ENCODE measurements at regions not wholly inside any gene's neighbourhood (a gene's known extent, or its start where the extent isn't known, plus 50 kb on each side); places are given as distances from the start of the nearest gene placed in this dataset.
A peak's percentile ranks its signal among the peaks of the same experiment; 100 is the strongest.

DNA sequence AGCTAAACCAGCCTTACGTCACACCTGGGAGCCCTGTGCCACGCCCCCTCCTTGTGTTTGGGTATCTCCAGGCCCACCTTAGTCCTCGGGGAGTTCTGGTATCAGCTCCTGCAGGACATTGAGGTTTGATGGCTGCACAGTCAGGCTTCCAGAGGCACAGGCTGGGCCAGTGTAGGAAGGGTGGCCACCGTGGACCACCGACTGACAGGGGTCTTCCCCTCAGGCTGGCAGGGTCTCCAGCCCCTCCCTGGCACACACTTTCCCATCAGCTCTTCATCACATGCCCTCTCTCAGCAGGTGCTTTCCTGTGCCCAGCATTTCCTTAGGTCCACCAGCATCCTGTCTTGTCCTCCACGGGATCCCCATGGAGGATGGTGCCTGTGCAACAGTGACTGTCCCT, 413.1 kb downstream of the TCERG1L start:
- intact Hi-C loops (cut with DNase I) = no loop called here
- no peak for DNase-seq (ENCODE audit: low spot score)
- ATAC-seq = no peak

DNA sequence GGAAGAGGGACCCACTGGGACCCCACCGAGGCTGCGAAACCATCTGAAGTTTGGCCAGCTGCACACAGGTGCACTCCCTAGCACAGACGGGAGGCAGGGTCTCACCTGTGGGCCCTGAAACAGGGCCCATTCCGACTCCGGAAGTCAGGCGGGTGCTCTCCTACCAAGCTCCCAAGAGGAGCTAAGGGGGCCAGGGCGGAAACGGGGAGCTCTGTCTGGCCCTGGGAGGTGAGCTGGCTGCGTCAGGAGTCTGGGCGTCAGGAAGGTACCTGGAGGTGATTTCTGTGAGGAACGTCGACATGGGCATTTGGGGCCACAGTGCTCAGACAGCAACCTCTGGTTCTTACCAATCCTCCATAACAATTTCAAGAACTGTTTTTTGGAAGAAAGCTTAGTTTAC, 411.7 kb downstream of the TCERG1L start:
- intact Hi-C loops (cut with DNase I) = no loop called here
- DNase-seq (ENCODE audit: low spot score) = no peak
- no peak for ATAC-seq

- DNase-seq (ENCODE audit: low spot score) = no peak
- no peak for ATAC-seq
- intact Hi-C loops (cut with DNase I) = no loop called here
Measured at GRCh38 chr10:130900441-130901160, 410.9 kb downstream of the TCERG1L start.

- ATAC-seq (no peak), DNase-seq (ENCODE audit: low spot score) (no peak)
- intact Hi-C loops (cut with DNase I) = loop anchor here (1.0 kb wide), 1 partner anchor 38 kb away; no protein-coding TSS in a partner anchor
Measured at GRCh38 chr10:130901311-130902165, 410.0 kb downstream of the TCERG1L start.

GRCh38 chr10:130902471-130902870, 409.1 kb downstream of the TCERG1L start:
- ATAC-seq = no peak
- no peak for DNase-seq (ENCODE audit: low spot score)
- intact Hi-C loops (cut with DNase I) = loop anchor here (1.0 kb wide), 1 partner anchor 39 kb away; no protein-coding TSS in a partner anchor

DNA sequence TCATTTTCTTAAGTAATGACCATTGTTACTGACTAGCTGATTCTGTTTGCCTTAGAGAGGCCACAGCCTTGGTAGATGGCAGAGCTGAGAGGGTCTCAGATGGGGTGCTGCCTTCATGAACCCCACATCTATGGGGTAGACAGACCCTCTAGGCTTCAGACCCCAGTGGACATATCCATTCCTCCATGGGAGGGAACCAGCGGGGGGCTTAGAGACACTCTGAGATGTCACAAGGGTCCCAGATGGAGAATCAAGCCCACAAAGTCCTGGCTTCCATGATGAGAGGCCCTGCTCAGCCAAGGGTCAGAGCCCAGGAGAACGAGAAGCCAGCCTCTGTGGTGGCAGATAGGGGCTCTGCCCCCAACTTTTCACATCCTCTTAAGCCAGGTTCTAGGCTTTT, 408.6 kb downstream of the TCERG1L start:
- DNase-seq (ENCODE audit: low spot score) = no peak
- no peak for ATAC-seq
- intact Hi-C loops (cut with DNase I) = loop anchor here (1.0 kb wide), 1 partner anchor 40 kb away; no protein-coding TSS in a partner anchor

DNA sequence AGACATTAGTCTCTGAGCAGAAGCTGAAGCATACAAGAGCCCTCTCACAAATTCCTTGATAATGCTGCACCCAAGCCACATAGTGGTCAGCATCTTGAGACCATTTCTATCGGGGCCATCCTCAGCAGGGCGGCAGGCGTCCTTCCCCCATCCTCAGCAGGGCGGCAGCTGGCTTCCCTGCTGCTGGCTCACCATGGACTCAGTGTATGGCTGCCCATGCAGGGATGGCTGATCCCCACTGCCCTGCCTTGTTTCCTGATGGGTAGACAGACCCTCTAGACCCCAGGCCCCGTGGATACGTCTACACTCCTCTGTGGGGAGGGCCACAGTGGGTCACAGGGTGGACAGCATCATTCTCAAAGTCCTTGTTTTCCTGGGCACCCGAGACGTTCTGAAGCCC, 406.8 kb downstream of the TCERG1L start:
- intact Hi-C loops (cut with DNase I) = no loop called here
- DNase-seq (ENCODE audit: low spot score) (no peak), ATAC-seq (no peak)

DNA sequence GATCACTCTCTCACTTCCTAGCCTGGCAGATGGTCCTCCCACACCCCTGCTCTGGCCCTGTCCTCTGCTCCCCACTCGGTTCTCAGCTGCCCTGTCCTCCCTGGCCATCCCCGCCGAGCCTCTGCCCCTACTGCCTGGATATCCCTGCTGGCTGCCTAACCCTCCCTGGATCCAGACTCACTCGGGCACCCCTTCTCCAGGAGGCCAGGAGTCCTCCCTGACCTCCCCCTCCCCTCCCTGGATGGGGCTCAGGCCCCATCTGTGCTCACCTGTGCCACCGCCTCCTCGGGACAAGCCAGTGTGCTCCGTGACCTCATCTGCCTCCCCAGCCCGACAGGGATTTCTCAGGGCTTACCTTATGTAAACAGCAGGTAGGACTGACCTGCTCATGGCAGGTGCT, 406.1 kb downstream of the TCERG1L start:
- DNase-seq (ENCODE audit: low spot score) (no peak), ATAC-seq (peak; percentile 17)
- intact Hi-C loops (cut with DNase I) = no loop called here

DNA sequence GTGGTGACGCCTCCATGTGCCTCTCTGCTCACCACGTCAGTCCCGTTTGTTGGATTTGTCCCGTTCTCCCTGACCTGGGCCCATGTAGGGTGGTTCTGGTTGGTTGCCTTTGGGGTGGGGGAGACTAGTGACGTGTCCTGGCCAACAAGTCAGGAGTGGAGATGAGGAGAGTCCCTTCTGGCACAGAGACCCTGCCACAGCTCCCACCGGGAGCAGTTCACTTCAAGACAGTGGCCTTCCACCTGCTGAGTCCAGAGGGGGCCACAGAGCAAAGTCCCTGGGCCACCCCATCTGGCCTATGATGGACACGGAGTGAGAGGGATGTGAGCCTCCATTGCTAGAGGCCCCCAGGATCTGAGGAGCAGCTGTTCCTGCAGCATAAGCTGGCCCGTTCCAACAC, 405.6 kb downstream of the TCERG1L start:
- DNase-seq (ENCODE audit: low spot score) = no peak
- intact Hi-C loops (cut with DNase I) = no loop called here

GRCh38 chr10:130910848-130911247, 400.7 kb downstream of the TCERG1L start:
- DNase-seq (ENCODE audit: low spot score) (no peak), ATAC-seq (no peak)
- intact Hi-C loops (cut with DNase I) = no loop called here

More for the DNA sequence above, 405.6 kb downstream of the TCERG1L start:
- ATAC-seq = no peak

DNA sequence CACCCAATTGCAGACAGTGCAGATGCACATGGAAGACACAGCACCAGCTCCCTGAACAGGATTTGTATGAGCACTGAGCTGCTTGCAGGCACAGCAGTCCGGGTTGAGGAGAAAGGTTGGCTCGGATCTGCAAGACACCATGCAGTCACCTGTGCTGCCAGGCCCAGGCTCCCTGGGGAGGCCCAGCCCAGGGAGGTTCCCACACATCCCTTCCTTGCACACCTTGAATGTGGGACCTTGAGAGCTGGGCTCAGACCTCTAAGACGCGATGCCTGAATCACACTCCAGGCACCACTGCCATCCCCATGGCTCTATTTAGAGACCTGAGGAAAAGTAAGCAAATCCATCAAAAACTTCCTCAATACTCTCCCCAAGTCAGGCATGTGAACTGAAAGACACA, 397.7 kb downstream of the TCERG1L start:
- intact Hi-C loops (cut with DNase I) = no loop called here
- no peak for ATAC-seq
- no peak for DNase-seq (ENCODE audit: low spot score)

DNA sequence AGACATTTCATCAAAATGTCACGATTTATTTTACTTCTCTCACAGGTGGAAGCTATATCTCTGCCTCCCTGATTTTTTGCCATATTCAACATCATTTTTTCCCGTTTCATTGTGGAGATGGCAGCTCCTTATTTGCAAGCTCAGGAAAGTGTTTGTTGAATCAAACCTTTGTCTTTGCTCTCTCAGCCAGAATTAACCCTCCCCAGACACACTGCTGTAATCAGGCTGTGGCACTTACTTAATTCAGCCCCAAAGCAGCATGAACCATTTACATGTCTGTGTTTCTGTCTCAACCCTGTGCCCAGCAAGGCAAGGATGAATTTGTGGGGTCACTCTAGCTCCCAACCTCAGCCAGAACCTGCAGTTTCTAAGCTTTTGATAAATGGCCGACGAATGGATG, 397.2 kb downstream of the TCERG1L start:
- no peak for DNase-seq (ENCODE audit: low spot score)
- ATAC-seq = no peak
- intact Hi-C loops (cut with DNase I) = no loop called here

GRCh38 chr10:130915065-130915464, 396.5 kb downstream of the TCERG1L start:
- ATAC-seq (no peak), DNase-seq (ENCODE audit: low spot score) (no peak)
- intact Hi-C loops (cut with DNase I) = no loop called here

DNA sequence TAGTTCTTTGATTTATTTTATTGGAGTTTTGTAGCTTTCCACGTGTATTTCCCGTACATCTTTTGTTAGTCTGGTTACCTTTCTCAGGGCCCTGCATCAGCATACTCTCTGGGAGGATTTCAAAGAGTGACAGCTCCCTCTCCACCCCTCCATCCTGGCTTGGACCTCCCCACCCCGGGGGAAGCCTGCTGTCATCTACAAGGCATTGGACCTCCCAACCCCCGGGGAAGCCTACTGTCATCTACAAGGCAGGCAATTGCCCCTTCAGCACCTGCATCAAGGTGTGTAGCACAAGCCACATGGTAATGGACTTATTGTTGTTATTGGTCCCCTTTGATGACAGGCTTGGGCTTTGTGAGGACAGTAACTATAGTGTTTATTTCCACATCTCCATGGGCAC, 390.1 kb downstream of the TCERG1L start:
- ATAC-seq (no peak), DNase-seq (ENCODE audit: low spot score) (no peak)
- intact Hi-C loops (cut with DNase I) = loop anchor here (5.0 kb wide), 1 partner anchor 1164 kb away; no protein-coding TSS in a partner anchor

DNA sequence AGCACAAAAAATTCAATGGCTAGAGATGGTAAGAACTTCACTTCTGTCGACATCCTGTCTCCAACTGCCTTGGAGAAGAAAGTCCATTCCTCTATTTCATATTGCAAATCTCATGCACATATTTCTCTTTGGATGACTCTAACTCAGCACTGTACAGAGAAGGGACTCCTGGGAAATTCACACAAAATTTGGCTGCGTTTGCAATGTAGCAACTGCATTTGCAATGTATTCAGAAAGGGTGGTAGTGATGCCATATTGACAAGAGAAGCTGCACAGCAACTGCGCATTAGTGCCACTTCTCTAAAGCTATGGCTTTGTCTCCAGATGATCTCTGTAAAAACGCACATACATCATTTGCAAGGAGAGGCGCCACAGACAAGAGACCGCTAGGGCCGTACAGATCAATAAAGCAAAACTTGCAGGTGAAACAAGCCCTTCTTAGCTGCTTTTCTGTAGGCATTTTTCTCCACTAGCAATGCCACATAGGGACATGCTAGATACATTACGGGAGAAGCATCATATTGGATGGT, 389.5 kb downstream of the TCERG1L start:
- intact Hi-C loops (cut with DNase I) = loop anchor here (5.0 kb wide), 1 partner anchor 1165 kb away; no protein-coding TSS in a partner anchor
- DNase-seq (ENCODE audit: low spot score) = no peak
- no peak for ATAC-seq

- DNase-seq (ENCODE audit: low spot score) (no peak), ATAC-seq (no peak)
- intact Hi-C loops (cut with DNase I) = loop anchor here (5.0 kb wide), 1 partner anchor 1166 kb away; no protein-coding TSS in a partner anchor
Measured at GRCh38 chr10:130923596-130923995, 387.9 kb downstream of the TCERG1L start.

DNA sequence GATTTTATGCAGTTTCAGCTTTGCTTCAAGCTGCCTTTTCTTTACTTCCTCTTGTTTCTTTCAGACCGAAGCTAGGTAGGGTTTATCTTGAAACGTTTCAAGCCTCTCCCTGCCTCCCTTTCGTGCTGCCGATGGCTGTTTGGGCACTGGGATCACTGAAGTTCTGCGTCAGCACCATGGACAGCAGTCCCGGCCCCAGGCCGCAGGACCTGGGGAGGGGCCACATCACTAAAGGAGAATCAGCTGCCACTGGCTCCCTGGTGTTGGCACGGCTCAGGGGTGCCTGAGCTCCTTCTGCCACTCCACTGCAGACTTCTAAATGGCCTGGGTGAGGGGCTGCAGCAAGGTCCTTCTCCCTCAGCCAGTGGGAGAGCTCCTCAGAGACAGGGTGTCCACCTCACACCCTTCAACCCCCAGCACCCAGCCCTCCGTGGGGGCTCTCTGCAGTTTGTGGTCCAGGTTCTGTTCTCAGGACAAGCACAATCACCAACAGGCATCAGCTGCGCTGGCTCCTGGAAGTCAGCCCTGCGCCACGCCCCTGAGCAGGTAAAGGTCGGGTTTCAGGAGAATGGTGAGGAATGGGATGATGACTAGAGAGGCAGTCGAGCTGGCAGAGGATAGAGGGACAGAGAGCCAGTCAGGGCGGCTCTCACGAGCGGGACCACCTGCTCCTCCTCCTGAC, 387.2 kb downstream of the TCERG1L start:
- no peak for DNase-seq (ENCODE audit: low spot score)
- no peak for ATAC-seq
- intact Hi-C loops (cut with DNase I) = loop anchor here (5.0 kb wide), 1 partner anchor 1167 kb away; no protein-coding TSS in a partner anchor

DNA sequence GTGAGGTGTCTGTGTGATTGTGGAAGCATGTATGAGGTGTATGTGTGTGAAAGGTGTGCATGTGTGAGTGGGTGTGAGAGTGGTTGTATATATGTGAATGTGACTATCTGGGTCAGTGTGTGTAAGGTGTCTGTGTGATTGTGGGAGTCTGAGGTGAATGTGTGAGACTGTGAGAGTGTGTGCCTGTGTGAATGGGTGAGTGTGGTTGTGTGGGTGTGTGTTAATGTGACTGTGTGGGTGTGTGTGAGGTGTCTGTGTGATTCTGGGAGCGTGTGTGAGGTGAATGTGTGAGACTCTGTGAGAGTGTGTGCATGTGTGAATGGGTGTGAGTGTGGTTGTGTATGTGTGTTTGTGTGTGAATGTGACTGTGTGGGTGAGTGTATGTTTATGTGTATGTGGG, 385.1 kb downstream of the TCERG1L start:
- ATAC-seq (no peak), DNase-seq (ENCODE audit: low spot score) (no peak)
- intact Hi-C loops (cut with DNase I) = no loop called here

DNA sequence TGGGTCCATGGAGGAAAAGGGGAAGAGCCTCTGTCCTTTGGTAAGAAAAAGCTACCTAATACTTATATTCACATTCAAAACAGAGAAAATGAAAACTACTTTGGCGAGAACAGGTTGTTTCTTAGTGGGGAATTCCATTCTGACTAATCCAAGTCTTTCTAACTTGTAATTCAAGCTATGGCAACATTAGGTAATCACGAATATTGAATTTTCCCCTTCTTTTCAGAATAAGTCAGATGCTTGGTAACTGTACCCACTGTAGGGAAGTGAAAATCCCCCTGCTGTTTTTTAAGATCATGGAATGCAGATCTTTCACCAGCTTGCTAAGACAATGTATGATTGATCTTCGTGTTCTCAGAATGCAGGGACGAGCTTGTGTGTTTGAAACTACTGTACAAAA, 384.4 kb downstream of the TCERG1L start:
- DNase-seq (ENCODE audit: low spot score) (no peak), ATAC-seq (no peak)
- intact Hi-C loops (cut with DNase I) = no loop called here
